Activated T-cell treated with anti-CD3 and anti-CD28 coated beads, Interleukin-2, amount 50 U/mL, for 72 hours (primary cell): ENCODE measurements at regions not wholly inside any gene's neighbourhood (a gene's known extent, or its start where the extent isn't known, plus 50 kb on each side); places are given as distances from the start of the nearest gene placed in this dataset.

Experiments
- ATAC-seq, 2 donors: fragments of 150-1000 bp; cut with Tn5 transposase; replicated peaks in 1 of 2; 2 replicates each; pipeline ENCODE4 v1.10.0; 2021; ENCODE audit warnings: moderate library complexity in 2 of 2, mild to moderate bottlenecking in 1 of 2
- DNase-seq, 2 donors: peaks; one replicate each; pipeline ENCODE4 v3.0.0; 2021 to 2022; ENCODE audit warnings: mixed read lengths in 1 of 2
- H3K27ac Mint-ChIP-seq: one replicate; pipeline ENCODE4 v1.8.0; 2022; ENCODE audit warnings: mild to moderate bottlenecking, moderate library complexity, mixed read lengths
- H3K27me3 Mint-ChIP-seq: one replicate; pipeline ENCODE4 v1.8.0; 2022; ENCODE audit warnings: low read depth, mixed read lengths
- H3K36me3 Mint-ChIP-seq, 2 donors: one replicate each; pipeline ENCODE4 v1.8.0; 2022; ENCODE audit warnings: mixed read lengths in 2 of 2, mild to moderate bottlenecking in 1 of 2; ENCODE audit not compliant: insufficient read depth in 2 of 2
- H3K4me1 Mint-ChIP-seq: one replicate; pipeline ENCODE4 v1.8.0; 2022; ENCODE audit warnings: low read depth, mixed read lengths
- H3K4me3 Mint-ChIP-seq, 2 donors: one replicate each; pipeline ENCODE4 v1.8.0; 2022; ENCODE audit warnings: mild to moderate bottlenecking in 2 of 2, mixed read lengths in 2 of 2, moderate library complexity in 2 of 2
- H3K9me3 Mint-ChIP-seq, 2 donors: one replicate each; pipeline ENCODE4 v1.8.0; 2022; ENCODE audit warnings: mixed read lengths in 2 of 2

DNA sequence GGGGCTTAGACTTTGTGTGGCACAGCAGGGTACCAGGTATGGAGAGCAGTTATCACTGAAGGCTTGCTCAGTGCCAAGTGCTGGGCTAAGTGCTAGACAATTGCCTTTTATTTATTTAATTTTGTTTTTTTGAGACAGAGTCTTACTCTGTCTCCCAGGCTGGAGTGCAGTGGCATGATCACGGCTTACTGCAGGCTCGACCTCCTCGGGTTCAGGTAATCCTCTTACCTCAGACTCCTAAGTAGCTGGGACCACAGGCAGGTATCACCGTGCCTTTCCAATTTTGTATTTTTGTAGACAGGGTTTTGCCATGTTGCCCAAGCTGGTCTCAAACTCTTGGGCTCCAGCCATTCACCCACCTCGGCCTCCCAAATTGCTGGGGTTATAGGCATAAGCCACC lies 256.9 kb downstream of the ZNF536 start:
- no peaks in the 10 kb centered on the region for H3K4me1 Mint-ChIP-seq
- H3K27ac Mint-ChIP-seq: no peak overlapping the region
- H3K36me3 Mint-ChIP-seq: no peaks in the 10 kb centered on the region
- peaks cover 0 to 6% of the 10 kb centered on the region in 2 donors for H3K9me3 Mint-ChIP-seq
- no peak overlapping the region for H3K4me3 Mint-ChIP-seq
- ATAC-seq (no peak), DNase-seq (no peak)
- H3K27me3 Mint-ChIP-seq: no peaks in the 10 kb centered on the region

- Mint-ChIP-seq H3K27ac (no peak overlapping the region), H3K4me1 (no peaks in the 10 kb centered on the region), H3K27me3 (no peaks in the 10 kb centered on the region), H3K9me3 (peaks cover 4 to 14% of the 10 kb centered on the region in 2 donors), H3K36me3 (peaks cover 4 to 7% of the 10 kb centered on the region in 2 donors), H3K4me3 (no peak overlapping the region)
- DNase-seq (no peak), ATAC-seq (no peak)
These were observed 254.4 kb downstream of the ZNF536 start for GRCh38 chr19:30626626-30626966.

- ATAC-seq: no peak
- no peak for DNase-seq
- Mint-ChIP-seq H3K36me3 (peaks cover 4 to 7% of the 10 kb centered on the region in 2 donors), H3K27me3 (no peaks in the 10 kb centered on the region), H3K4me3 (no peak overlapping the region), H3K4me1 (no peaks in the 10 kb centered on the region), H3K27ac (no peak overlapping the region), H3K9me3 (peaks cover 4 to 14% of the 10 kb centered on the region in 2 donors)
These were observed 253.9 kb downstream of the ZNF536 start for GRCh38 chr19:30625947-30626625.

- ATAC-seq: no peak
- peaks cover 4 to 14% of the 10 kb centered on the region in 2 donors for H3K9me3 Mint-ChIP-seq
- no peak overlapping the region for H3K4me3 Mint-ChIP-seq
These were observed 250.1 kb downstream of the ZNF536 start for GRCh38 chr19:30622276-30622675.

DNA sequence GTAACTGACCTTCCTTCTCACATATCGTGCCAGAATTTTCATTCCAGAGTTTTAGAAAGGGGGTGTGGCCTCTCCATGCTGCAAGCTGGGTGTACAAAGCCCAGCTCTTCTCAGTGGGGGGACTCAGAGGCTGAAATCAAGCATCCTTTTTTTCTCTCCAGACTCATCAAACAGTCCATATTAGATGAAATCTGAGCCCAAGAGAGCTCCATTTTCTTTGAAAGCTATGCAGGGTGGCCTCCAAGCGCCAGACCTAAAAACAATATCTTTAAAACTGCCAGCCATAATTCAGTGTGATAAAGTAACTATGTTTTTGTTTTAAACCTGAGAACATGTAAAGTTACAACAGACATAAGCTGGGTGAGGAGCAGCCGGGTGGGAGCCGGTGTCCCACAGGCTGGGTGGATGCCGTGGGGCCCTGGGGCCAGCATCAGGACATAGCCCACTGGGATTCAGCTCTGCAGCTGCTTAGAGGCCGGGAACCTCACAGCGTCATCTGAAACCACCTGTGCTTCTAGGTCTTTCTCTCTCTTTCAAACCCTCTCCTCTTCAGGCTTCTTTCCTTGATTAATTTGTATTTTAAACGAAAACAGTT lies 249.2 kb downstream of the ZNF536 start:
- H3K9me3 Mint-ChIP-seq: peaks cover 4 to 14% of the 10 kb centered on the region in 2 donors
- H3K4me3 Mint-ChIP-seq: no peak overlapping the region
- ATAC-seq (no peak), DNase-seq (no peak)
- H3K27ac Mint-ChIP-seq: no peak overlapping the region
- peaks cover 4 to 7% of the 10 kb centered on the region in 2 donors for H3K36me3 Mint-ChIP-seq
- no peaks in the 10 kb centered on the region for H3K4me1 Mint-ChIP-seq
- no peaks in the 10 kb centered on the region for H3K27me3 Mint-ChIP-seq

More at GRCh38 chr19:30622276-30622675, 250.1 kb downstream of the ZNF536 start:
- DNase-seq: no peak
- Mint-ChIP-seq H3K36me3 (peaks cover 4 to 7% of the 10 kb centered on the region in 2 donors), H3K27ac (no peak overlapping the region), H3K27me3 (no peaks in the 10 kb centered on the region), H3K4me1 (no peaks in the 10 kb centered on the region)

GRCh38 chr19:30620354-30620753 lies 248.2 kb downstream of the ZNF536 start:
- Mint-ChIP-seq H3K27me3 (no peaks in the 10 kb centered on the region), H3K4me3 (no peak overlapping the region), H3K9me3 (peaks cover 4 to 14% of the 10 kb centered on the region in 2 donors)

DNA sequence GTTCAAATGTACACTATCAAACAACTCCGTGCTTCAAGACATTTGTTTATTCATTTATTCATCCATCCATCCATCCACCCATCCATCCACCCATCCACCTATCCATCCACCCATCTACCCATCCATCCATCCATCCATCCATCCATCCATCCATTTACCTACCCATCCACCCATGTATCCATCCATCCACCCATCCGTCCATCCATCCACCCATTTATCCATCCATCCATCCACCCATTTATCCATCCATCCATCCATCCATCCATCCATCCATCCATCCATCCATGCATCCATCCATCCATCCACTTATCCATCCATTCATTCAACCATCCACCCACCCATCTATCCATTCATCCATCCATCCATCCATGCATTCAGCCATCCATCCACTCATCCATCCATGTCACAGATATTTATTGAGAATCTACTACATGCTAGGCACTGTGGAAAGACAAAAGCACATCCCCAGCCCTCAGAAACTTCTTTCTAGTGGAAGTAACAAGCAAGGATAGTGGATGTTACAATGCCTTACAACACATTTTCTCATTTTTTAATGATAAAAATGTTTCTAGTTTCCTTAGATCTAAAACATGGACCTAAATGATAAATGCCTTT lies 237.6 kb downstream of the ZNF536 start:
- peaks cover 0 to 4% of the 10 kb centered on the region in 2 donors for H3K9me3 Mint-ChIP-seq
- no peak overlapping the region for H3K4me3 Mint-ChIP-seq
- H3K36me3 Mint-ChIP-seq: no peaks in the 10 kb centered on the region
- ATAC-seq (no peak), DNase-seq (no peak)
- no peaks in the 10 kb centered on the region for H3K27me3 Mint-ChIP-seq
- H3K27ac Mint-ChIP-seq: no peak overlapping the region
- no peaks in the 10 kb centered on the region for H3K4me1 Mint-ChIP-seq

More at GRCh38 chr19:30620354-30620753, 248.2 kb downstream of the ZNF536 start:
- DNase-seq (no peak), ATAC-seq (no peak)
- peaks cover 4 to 7% of the 10 kb centered on the region in 2 donors for H3K36me3 Mint-ChIP-seq
- H3K27ac Mint-ChIP-seq: no peak overlapping the region
- H3K4me1 Mint-ChIP-seq: no peaks in the 10 kb centered on the region

- DNase-seq (no peak), ATAC-seq (no peak)
- H3K36me3 Mint-ChIP-seq: no peaks in the 10 kb centered on the region
- no peak overlapping the region for H3K27ac Mint-ChIP-seq
- H3K4me3 Mint-ChIP-seq: no peak overlapping the region
- H3K4me1 Mint-ChIP-seq: no peaks in the 10 kb centered on the region
- H3K9me3 Mint-ChIP-seq: peaks cover 0 to 4% of the 10 kb centered on the region in 2 donors
- no peaks in the 10 kb centered on the region for H3K27me3 Mint-ChIP-seq
These were observed 236.3 kb downstream of the ZNF536 start for GRCh38 chr19:30608471-30608870.
